ENCODE measurements at regions not wholly inside any gene's neighbourhood (a gene's known extent, or its start where the extent isn't known, plus 50 kb on each side); places are given as distances from the start of the nearest gene placed in this dataset.

DNA sequence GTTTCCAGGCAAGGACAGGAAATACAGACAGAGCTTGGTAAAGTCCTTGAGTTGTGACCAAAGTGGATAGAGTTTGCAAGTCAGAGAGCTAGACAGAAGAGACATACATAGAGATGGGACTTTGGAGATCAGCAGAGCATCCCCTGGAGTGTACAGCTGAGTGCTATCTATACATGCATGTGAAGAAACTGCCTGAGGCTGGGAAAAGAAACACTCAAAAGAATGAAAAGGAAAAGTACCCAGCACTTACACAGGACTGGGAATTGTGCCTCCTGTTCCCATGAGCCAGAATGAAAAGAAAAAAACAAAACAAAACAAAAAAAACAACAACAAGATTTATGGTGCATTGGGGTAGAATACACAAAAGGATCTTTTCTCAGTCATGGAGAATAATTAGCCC lies 606.4 kb downstream of the ZNF608 start (continued):
- TF ChIP-seq ZNF551 (CRISPR knock-in tag; IDR thresholded peaks at IDR 0.05): no peak

DNA sequence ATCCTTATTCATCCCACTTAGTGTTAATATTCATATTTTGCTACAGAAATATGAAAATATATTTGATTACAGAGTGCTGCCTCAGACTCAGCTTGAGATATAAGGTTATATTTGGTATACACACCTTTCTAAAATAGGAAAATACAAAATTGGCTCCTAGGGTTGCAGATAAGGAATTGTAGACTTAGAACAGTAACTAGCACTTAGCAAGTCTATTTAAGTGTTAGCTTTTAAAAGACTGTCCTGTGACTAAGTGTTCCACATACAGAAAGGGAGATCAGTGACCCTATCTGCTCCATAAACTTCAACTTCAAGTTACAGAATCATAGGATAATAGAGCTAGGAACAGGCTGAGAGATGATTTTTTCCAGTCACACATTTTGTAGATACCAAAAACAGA lies 607.0 kb downstream of the ZNF608 start:
- in situ Hi-C loops (cut with MboI) (no loop called here), intact Hi-C loops (cut with micrococcal nuclease) (no loop called here)
- FAIRE-seq (no peak), DNase-seq (ENCODE audit: extremely low read depth in 1 of 4, low spot score in 3 of 4) (no peak), ATAC-seq (no peak)
- Histone ChIP-seq H3K9me3 (replicated peaks; ENCODE audit: control insufficient read depth, insufficient read depth, low read depth, low read length) (no peaks in the 10 kb centered on the region), H4K20me1 (replicated peaks; ENCODE audit: control insufficient read depth, insufficient read depth, low read length) (no peaks in the 10 kb centered on the region), H3K9ac (ENCODE audit: insufficient read depth in 1 of 2, low read depth in 2 of 2, low read length in 2 of 2) (no peak overlapping the region), H3K27me3 (ENCODE audit: control insufficient read depth in 2 of 2, insufficient read depth in 2 of 2, low read length in 2 of 2) (no peaks in the 10 kb centered on the region), H3K4me2 (ENCODE audit: insufficient read depth, low read length) (no peak overlapping the region), H3K36me3 (ENCODE audit: control insufficient read depth, insufficient read depth, low read length) (no peaks in the 10 kb centered on the region), H2AFZ (ENCODE audit: low read depth, low read length) (no peak overlapping the region), H3K9me1 (ENCODE audit: control insufficient read depth, insufficient read depth, low read length) (no peaks in the 10 kb centered on the region), H3K79me2 (ENCODE audit: control insufficient read depth, insufficient read depth, low read length) (no peaks in the 10 kb centered on the region), H3K4me1 (replicated peaks in 1 of 2; ENCODE audit: control insufficient read depth in 2 of 2, insufficient read depth in 2 of 2, low read length in 2 of 2) (no peaks in the 10 kb centered on the region), H3K4me3 (no peak overlapping the region), H3K27ac (ENCODE audit: extremely low read depth, low read depth, low read length) (no peak overlapping the region)
- ChIA-PET POLR2A (no interaction called here), CTCF (ENCODE audit: low intra/inter-chr PET ratio) (no interaction called here)
- BruUV-seq (replicated peaks): no TSS peak
- TF ChIP-seq SNRNP70 (optimal IDR thresholded peaks at IDR 0.05; ENCODE audit: low read depth, low read length) (no peak), ZNF699 (CRISPR knock-in tag; IDR thresholded peaks at IDR 0.05; ENCODE audit: insufficient replicate concordance) (no peak), NBN (IDR thresholded peaks at IDR 0.05; ENCODE audit: low read depth) (no peak), SMARCA4 (IDR thresholded peaks at IDR 0.05) (no peak), HNRNPUL1 (IDR thresholded peaks at IDR 0.05; ENCODE audit: low read length) (no peak), HCFC1 (IDR thresholded peaks at IDR 0.05; ENCODE audit: low read depth, low read length) (no peak)
- TF ChIP-seq, protein P1, sequence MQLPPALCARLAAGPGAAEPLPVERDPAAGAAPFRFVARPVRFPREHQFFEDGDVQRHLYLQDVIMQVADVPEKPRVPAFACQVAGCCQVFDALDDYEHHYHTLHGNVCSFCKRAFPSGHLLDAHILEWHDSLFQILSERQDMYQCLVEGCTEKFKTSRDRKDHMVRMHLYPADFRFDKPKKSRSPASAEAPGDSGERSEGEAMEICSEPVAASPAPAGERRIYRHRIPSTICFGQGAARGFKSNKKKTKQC (CRISPR knock-in tag; IDR thresholded peaks at IDR 0.05): no peak
- TF ChIP-seq, protein P2, sequence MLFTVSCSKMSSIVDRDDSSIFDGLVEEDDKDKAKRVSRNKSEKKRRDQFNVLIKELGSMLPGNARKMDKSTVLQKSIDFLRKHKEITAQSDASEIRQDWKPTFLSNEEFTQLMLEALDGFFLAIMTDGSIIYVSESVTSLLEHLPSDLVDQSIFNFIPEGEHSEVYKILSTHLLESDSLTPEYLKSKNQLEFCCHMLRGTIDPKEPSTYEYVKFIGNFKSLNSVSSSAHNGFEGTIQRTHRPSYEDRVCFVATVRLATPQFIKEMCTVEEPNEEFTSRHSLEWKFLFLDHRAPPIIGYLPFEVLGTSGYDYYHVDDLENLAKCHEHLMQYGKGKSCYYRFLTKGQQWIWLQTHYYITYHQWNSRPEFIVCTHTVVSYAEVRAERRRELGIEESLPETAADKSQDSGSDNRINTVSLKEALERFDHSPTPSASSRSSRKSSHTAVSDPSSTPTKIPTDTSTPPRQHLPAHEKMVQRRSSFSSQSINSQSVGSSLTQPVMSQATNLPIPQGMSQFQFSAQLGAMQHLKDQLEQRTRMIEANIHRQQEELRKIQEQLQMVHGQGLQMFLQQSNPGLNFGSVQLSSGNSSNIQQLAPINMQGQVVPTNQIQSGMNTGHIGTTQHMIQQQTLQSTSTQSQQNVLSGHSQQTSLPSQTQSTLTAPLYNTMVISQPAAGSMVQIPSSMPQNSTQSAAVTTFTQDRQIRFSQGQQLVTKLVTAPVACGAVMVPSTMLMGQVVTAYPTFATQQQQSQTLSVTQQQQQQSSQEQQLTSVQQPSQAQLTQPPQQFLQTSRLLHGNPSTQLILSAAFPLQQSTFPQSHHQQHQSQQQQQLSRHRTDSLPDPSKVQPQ (CRISPR knock-in tag; IDR thresholded peaks at IDR 0.05; ENCODE audit: borderline replicate concordance): no peak

All from K562 (cell line).